ENCODE measurements at regions not wholly inside any gene's neighbourhood (a gene's known extent, or its start where the extent isn't known, plus 50 kb on each side); places are given as distances from the start of the nearest gene placed in this dataset.

DNA sequence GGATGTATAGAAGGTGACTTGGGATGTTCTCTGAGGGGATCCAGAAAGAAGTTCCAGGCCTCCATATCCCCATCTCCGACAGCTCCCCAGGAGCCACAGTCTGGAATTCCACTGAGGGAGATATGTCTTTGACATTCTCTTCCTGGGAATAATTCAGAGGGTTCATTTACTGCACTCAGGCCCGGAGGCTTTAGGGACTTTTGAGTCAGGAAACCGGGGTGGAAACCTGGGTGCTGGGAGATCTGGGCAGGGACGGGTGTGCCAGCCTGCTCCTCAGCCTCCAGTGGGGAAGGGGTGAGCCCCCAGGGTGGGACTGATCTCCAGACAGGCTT lies 147.7 kb downstream of the SMAD6 start:
- no peak for ATAC-seq
- TF ChIP-seq, protein P1, sequence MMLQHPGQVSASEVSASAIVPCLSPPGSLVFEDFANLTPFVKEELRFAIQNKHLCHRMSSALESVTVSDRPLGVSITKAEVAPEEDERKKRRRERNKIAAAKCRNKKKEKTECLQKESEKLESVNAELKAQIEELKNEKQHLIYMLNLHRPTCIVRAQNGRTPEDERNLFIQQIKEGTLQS (CRISPR knock-in tag; conservative IDR thresholded peaks at IDR 0.05): no peak
- no peak for TF ChIP-seq NFATC4 (CRISPR knock-in tag; IDR thresholded peaks at IDR 0.05)
- TF ChIP-seq, protein P2, sequence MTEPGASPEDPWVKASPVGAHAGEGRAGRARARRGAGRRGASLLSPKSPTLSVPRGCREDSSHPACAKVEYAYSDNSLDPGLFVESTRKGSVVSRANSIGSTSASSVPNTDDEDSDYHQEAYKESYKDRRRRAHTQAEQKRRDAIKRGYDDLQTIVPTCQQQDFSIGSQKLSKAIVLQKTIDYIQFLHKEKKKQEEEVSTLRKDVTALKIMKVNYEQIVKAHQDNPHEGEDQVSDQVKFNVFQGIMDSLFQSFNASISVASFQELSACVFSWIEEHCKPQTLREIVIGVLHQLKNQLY (CRISPR knock-in tag; IDR thresholded peaks at IDR 0.05): no peak
- TF ChIP-seq, protein P3, sequence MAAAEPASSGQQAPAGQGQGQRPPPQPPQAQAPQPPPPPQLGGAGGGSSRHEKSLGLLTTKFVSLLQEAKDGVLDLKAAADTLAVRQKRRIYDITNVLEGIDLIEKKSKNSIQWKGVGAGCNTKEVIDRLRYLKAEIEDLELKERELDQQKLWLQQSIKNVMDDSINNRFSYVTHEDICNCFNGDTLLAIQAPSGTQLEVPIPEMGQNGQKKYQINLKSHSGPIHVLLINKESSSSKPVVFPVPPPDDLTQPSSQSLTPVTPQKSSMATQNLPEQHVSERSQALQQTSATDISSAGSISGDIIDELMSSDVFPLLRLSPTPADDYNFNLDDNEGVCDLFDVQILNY (CRISPR knock-in tag; IDR thresholded peaks at IDR 0.05): no peak
- TF ChIP-seq, protein P4, sequence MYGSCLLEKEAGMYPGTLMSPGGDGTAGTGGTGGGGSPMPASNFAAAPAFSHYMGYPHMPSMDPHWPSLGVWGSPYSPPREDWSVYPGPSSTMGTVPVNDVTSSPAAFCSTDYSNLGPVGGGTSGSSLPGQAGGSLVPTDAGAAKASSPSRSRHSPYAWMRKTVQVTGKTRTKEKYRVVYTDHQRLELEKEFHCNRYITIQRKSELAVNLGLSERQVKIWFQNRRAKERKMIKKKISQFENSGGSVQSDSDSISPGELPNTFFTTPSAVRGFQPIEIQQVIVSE (CRISPR knock-in tag; IDR thresholded peaks at IDR 0.05; ENCODE audit: borderline replicate concordance): no peak
- TF ChIP-seq, protein P5, sequence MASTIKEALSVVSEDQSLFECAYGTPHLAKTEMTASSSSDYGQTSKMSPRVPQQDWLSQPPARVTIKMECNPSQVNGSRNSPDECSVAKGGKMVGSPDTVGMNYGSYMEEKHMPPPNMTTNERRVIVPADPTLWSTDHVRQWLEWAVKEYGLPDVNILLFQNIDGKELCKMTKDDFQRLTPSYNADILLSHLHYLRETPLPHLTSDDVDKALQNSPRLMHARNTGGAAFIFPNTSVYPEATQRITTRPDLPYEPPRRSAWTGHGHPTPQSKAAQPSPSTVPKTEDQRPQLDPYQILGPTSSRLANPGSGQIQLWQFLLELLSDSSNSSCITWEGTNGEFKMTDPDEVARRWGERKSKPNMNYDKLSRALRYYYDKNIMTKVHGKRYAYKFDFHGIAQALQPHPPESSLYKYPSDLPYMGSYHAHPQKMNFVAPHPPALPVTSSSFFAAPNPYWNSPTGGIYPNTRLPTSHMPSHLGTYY (CRISPR knock-in tag; IDR thresholded peaks at IDR 0.05): no peak
- POLR2A ChIA-PET: interaction anchor here (0.6 kb wide), 1 partner anchor 130 kb away, joined by 3 read pairs; no protein-coding TSS in a partner anchor
- Mint-ChIP-seq H3K4me3 (no peak overlapping the region), H3K9me3 (no peaks in the 10 kb centered on the region), H3K4me1 (peaks cover 16% of the 10 kb centered on the region), H3K27me3 (ENCODE audit: low read depth) (peaks cover 17% of the 10 kb centered on the region), H3K36me3 (no peaks in the 10 kb centered on the region), H3K27ac (no peak overlapping the region)
- CTCF ChIA-PET: interaction anchor here (1.1 to 3.7 kb wide), 3 partner anchors 12 to 145 kb away, joined by 3 to 69 read pairs (median 18); partner anchors contain the start of gene SMAD6
- DNase-seq (ENCODE audit: low spot score): no peak

DNA sequence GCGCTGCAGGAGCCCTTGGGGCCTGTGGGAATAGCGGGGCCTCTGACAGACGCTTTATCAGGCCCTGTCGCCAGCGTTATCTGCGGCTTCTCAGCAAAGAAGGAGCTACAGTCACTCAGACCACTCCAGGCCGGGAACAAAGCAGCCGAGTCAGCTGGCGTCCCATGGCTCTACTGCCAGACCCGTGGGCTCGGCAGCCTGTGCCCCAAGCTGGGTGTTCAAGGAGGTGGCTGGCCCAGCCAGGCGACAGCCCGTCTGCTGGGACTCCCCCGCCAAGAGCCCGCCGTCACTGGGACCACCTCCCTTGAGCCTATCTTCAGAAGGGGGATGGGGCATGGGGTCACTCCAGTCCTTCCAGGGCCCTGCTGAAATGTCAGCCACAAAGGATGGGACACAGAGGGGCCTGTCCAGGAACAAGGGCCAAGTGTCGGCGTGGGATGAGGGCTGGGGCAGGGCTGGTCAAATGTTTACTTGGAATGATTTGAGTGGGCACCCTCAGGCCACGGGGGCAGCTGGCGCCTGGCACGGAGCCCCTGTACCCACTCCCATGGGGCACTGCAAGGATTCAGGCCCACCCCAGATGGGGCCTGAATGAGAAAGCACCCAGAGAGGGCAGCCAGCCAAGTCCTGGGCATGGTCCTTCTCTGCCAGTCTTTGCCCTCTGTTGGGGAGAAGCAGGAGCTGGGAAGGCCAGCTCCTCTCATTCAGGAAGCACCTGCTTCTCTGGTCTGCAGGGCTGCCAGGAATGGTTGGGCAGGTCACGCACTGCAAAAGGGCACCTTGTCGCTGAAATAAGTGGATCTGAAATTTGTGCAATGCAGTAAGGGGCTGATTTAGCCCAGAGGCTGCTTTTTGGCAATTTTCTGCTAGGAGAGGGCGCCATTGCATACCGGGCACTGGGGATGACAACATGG lies 148.3 kb downstream of the SMAD6 start:
- POLR2A ChIA-PET: interaction anchor here (0.6 to 0.8 kb wide), 2 partner anchors 75 to 130 kb away, joined by 3 read pairs; no protein-coding TSS in a partner anchor
- TF ChIP-seq, protein P6, sequence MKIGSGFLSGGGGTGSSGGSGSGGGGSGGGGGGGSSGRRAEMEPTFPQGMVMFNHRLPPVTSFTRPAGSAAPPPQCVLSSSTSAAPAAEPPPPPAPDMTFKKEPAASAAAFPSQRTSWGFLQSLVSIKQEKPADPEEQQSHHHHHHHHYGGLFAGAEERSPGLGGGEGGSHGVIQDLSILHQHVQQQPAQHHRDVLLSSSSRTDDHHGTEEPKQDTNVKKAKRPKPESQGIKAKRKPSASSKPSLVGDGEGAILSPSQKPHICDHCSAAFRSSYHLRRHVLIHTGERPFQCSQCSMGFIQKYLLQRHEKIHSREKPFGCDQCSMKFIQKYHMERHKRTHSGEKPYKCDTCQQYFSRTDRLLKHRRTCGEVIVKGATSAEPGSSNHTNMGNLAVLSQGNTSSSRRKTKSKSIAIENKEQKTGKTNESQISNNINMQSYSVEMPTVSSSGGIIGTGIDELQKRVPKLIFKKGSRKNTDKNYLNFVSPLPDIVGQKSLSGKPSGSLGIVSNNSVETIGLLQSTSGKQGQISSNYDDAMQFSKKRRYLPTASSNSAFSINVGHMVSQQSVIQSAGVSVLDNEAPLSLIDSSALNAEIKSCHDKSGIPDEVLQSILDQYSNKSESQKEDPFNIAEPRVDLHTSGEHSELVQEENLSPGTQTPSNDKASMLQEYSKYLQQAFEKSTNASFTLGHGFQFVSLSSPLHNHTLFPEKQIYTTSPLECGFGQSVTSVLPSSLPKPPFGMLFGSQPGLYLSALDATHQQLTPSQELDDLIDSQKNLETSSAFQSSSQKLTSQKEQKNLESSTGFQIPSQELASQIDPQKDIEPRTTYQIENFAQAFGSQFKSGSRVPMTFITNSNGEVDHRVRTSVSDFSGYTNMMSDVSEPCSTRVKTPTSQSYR (CRISPR knock-in tag; IDR thresholded peaks at IDR 0.05): no peak
- TF ChIP-seq ZNF219 (CRISPR knock-in tag; IDR thresholded peaks at IDR 0.05; ENCODE audit: borderline replicate concordance) (no peak), NFATC4 (CRISPR knock-in tag; IDR thresholded peaks at IDR 0.05) (no peak), SOX15 (CRISPR knock-in tag; IDR thresholded peaks at IDR 0.05) (no peak), FOXJ3 (CRISPR knock-in tag; IDR thresholded peaks at IDR 0.05; ENCODE audit: borderline replicate concordance) (no peak), PRRX2 (CRISPR knock-in tag; IDR thresholded peaks at IDR 0.05) (no peak), OVOL2 (CRISPR knock-in tag; IDR thresholded peaks at IDR 0.05; ENCODE audit: borderline replicate concordance) (no peak), SMAD3 (CRISPR knock-in tag; IDR thresholded peaks at IDR 0.05; ENCODE audit: borderline replicate concordance) (no peak), NFE2L1 (CRISPR knock-in tag; IDR thresholded peaks at IDR 0.05) (no peak)
- TF ChIP-seq, protein P7, sequence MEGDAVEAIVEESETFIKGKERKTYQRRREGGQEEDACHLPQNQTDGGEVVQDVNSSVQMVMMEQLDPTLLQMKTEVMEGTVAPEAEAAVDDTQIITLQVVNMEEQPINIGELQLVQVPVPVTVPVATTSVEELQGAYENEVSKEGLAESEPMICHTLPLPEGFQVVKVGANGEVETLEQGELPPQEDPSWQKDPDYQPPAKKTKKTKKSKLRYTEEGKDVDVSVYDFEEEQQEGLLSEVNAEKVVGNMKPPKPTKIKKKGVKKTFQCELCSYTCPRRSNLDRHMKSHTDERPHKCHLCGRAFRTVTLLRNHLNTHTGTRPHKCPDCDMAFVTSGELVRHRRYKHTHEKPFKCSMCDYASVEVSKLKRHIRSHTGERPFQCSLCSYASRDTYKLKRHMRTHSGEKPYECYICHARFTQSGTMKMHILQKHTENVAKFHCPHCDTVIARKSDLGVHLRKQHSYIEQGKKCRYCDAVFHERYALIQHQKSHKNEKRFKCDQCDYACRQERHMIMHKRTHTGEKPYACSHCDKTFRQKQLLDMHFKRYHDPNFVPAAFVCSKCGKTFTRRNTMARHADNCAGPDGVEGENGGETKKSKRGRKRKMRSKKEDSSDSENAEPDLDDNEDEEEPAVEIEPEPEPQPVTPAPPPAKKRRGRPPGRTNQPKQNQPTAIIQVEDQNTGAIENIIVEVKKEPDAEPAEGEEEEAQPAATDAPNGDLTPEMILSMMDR (IDR thresholded peaks at IDR 0.05): no peak
- TF ChIP-seq, protein P8, sequence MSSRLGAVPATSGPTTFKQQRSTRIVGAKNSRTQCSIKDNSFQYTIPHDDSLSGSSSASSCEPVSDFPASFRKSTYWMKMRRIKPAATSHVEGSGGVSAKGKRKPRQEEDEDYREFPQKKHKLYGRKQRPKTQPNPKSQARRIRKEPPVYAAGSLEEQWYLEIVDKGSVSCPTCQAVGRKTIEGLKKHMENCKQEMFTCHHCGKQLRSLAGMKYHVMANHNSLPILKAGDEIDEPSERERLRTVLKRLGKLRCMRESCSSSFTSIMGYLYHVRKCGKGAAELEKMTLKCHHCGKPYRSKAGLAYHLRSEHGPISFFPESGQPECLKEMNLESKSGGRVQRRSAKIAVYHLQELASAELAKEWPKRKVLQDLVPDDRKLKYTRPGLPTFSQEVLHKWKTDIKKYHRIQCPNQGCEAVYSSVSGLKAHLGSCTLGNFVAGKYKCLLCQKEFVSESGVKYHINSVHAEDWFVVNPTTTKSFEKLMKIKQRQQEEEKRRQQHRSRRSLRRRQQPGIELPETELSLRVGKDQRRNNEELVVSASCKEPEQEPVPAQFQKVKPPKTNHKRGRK (CRISPR knock-in tag; IDR thresholded peaks at IDR 0.05; ENCODE audit: borderline replicate concordance): no peak
- TF ChIP-seq, protein P9, sequence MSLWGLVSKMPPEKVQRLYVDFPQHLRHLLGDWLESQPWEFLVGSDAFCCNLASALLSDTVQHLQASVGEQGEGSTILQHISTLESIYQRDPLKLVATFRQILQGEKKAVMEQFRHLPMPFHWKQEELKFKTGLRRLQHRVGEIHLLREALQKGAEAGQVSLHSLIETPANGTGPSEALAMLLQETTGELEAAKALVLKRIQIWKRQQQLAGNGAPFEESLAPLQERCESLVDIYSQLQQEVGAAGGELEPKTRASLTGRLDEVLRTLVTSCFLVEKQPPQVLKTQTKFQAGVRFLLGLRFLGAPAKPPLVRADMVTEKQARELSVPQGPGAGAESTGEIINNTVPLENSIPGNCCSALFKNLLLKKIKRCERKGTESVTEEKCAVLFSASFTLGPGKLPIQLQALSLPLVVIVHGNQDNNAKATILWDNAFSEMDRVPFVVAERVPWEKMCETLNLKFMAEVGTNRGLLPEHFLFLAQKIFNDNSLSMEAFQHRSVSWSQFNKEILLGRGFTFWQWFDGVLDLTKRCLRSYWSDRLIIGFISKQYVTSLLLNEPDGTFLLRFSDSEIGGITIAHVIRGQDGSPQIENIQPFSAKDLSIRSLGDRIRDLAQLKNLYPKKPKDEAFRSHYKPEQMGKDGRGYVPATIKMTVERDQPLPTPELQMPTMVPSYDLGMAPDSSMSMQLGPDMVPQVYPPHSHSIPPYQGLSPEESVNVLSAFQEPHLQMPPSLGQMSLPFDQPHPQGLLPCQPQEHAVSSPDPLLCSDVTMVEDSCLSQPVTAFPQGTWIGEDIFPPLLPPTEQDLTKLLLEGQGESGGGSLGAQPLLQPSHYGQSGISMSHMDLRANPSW (CRISPR knock-in tag; conservative IDR thresholded peaks at IDR 0.05; ENCODE audit: low read depth): no peak

More for the DNA sequence above, 148.3 kb downstream of the SMAD6 start:
- Mint-ChIP-seq H3K4me1 (peaks cover 20% of the 10 kb centered on the region), H3K27ac (no peak overlapping the region), H3K36me3 (no peaks in the 10 kb centered on the region), H3K9me3 (no peaks in the 10 kb centered on the region), H3K4me3 (no peak overlapping the region), H3K27me3 (ENCODE audit: low read depth) (peaks cover 16% of the 10 kb centered on the region)
- no peak for DNase-seq (ENCODE audit: low spot score)
- ATAC-seq: no peak
- CTCF ChIA-PET: interaction anchor here (0.5 to 4.4 kb wide), 26 partner anchors 10 to 284 kb away, joined by 3 to 92 read pairs (median 11); partner anchors contain the start of genes LCTL and SMAD6
